GM19239 (cell line): ENCODE measurements at regions not wholly inside any gene's neighbourhood (a gene's known extent, or its start where the extent isn't known, plus 50 kb on each side); places are given as distances from the start of the nearest gene placed in this dataset.
A peak's percentile ranks its signal among the peaks of the same experiment; 100 is the strongest.
"Not testable (repeated sequence)": the region's sequence is repeated elsewhere in the genome, so short reads cannot be mapped to it uniquely, and the experiment has no call there.

Experiments used
- DNase-seq: peaks from one replicate; pipeline ENCODE4 v3.0.0; 2011; ENCODE audit warnings: low spot score; ENCODE audit not compliant: insufficient read length
- FAIRE-seq: peaks from 2 replicates; lab custom pipeline; 2011; peaks lifted over from hg19 to GRCh38; lab: Jason Lieb, UNC

GRCh38 chr9:108766626-108767161 is 89.1 kb downstream of the ACTL7B start:
- FAIRE-seq = no peak

GRCh38 chr9:108765265-108765664 is 90.5 kb downstream of the ACTL7B start:
- FAIRE-seq (no peak), DNase-seq (no peak)

More at GRCh38 chr9:108766626-108767161, 89.1 kb downstream of the ACTL7B start:
- no peak for DNase-seq

- no peak for DNase-seq
- FAIRE-seq = no peak
These were observed 93.3 kb downstream of the ACTL7B start for GRCh38 chr9:108762348-108763055.

GRCh38 chr9:108761655-108762347 is 94.0 kb downstream of the ACTL7B start:
- DNase-seq (peak; percentile 45), FAIRE-seq (peak; percentile 44)

- DNase-seq = no peak
- FAIRE-seq = no peak
These were observed 94.9 kb downstream of the ACTL7B start for GRCh38 chr9:108760841-108761240.

- FAIRE-seq (no peak), DNase-seq (no peak)
These were observed 96.0 kb downstream of the ACTL7B start for GRCh38 chr9:108759835-108760234.

- FAIRE-seq = no peak
- no peak for DNase-seq
These were observed 96.4 kb downstream of the ACTL7B start for GRCh38 chr9:108759399-108759798.

GRCh38 chr9:108756746-108757490 is 98.9 kb downstream of the ACTL7B start:
- no peak for FAIRE-seq
- no peak for DNase-seq

GRCh38 chr9:108755979-108756378 is 99.8 kb downstream of the ACTL7B start:
- no peak for FAIRE-seq
- DNase-seq = no peak

- FAIRE-seq (no peak), DNase-seq (no peak)
These were observed 104.4 kb downstream of the ACTL7B start for GRCh38 chr9:108751369-108751768.

- DNase-seq (no peak), FAIRE-seq (no peak)
These were observed 105.0 kb downstream of the ACTL7B start for GRCh38 chr9:108750661-108751215.

- no peak for DNase-seq
- FAIRE-seq = no peak
These were observed 107.0 kb downstream of the ACTL7B start for GRCh38 chr9:108748776-108749175.

GRCh38 chr9:108746864-108747263 is 108.9 kb downstream of the ACTL7B start:
- FAIRE-seq (no peak), DNase-seq (no peak)

GRCh38 chr9:108746001-108746400 is 109.8 kb downstream of the ACTL7B start:
- no peak for FAIRE-seq
- no peak for DNase-seq

GRCh38 chr9:108744641-108745040 is 111.1 kb downstream of the ACTL7B start:
- DNase-seq (no peak), FAIRE-seq (no peak)

GRCh38 chr9:108743901-108744371 is 111.8 kb downstream of the ACTL7B start:
- FAIRE-seq (no peak), DNase-seq (no peak)

GRCh38 chr9:108743416-108743815 is 112.4 kb downstream of the ACTL7B start:
- FAIRE-seq = no peak

GRCh38 chr9:108742191-108742590 is 113.6 kb downstream of the ACTL7B start:
- FAIRE-seq (no peak), DNase-seq (no peak)

More at GRCh38 chr9:108743416-108743815, 112.4 kb downstream of the ACTL7B start:
- DNase-seq = no peak

GRCh38 chr9:108731292-108731691 is 124.5 kb downstream of the ACTL7B start:
- DNase-seq, FAIRE-seq: not testable (repeated sequence)

GRCh38 chr9:108727580-108728111 is 128.1 kb downstream of the ACTL7B start:
- no peak for DNase-seq
- FAIRE-seq = no peak
